Smooth muscle cell (in vitro differentiated cells): ENCODE measurements at regions not wholly inside any gene's neighbourhood (a gene's known extent, or its start where the extent isn't known, plus 50 kb on each side); places are given as distances from the start of the nearest gene placed in this dataset.

Source experiments
- DNase-seq: peaks from one replicate; lab custom pipeline; 2025; ENCODE audit not compliant: unreplicated experiment; lab: John Stamatoyannopoulos, UW
- H2AFZ ChIP-seq: fragments of 200-600 bp; sonication (generic); 2 replicates; pipeline ENCODE4 v1.6.0; 2016; ENCODE audit warnings: antibody characterized with exemption, low read depth, mild to moderate bottlenecking
- H3F3A ChIP-seq: fragments of 200-600 bp; sonication (generic); 2 replicates; pipeline ENCODE4 v1.6.0; 2017; ENCODE audit warnings: antibody characterized with exemption, low read depth
- H3K27ac ChIP-seq: fragments of 200-600 bp; sonication (generic); 2 replicates; pipeline ENCODE4 v1.5.1; 2016; ENCODE audit warnings: low read depth, mild to moderate bottlenecking
- H3K27me3 ChIP-seq: fragments of 200-600 bp; sonication (generic); 2 replicates; pipeline ENCODE4 v1.6.1; 2016; ENCODE audit warnings: low read depth, mild to moderate bottlenecking
- H3K36me3 ChIP-seq: fragments of 200-600 bp; sonication (generic); 2 replicates; pipeline ENCODE4 v1.5.1; 2016; ENCODE audit warnings: low read depth
- H3K4me1 ChIP-seq: fragments of 200-600 bp; sonication (generic); 2 replicates; pipeline ENCODE4 v1.5.1; 2016; ENCODE audit warnings: low read depth
- H3K4me2 ChIP-seq: fragments of 200-600 bp; sonication (generic); 2 replicates; pipeline ENCODE4 v1.6.0; 2016; ENCODE audit warnings: mild to moderate bottlenecking
- H3K4me3 ChIP-seq: fragments of 200-600 bp; sonication (generic); 2 replicates; pipeline ENCODE4 v1.5.1; 2016; ENCODE audit warnings: mild to moderate bottlenecking
- H3K79me2 ChIP-seq: fragments of 200-600 bp; sonication (generic); 2 replicates; pipeline ENCODE4 v1.6.0; 2016; ENCODE audit warnings: low read depth, mild to moderate bottlenecking
- H3K9ac ChIP-seq: fragments of 200-600 bp; sonication (generic); 2 replicates; pipeline ENCODE4 v1.6.0; 2016; ENCODE audit warnings: low read depth
- H3K9me3 ChIP-seq: fragments of 200-600 bp; sonication (generic); replicated peaks from 2 replicates; pipeline ENCODE4 v1.5.1; 2016; ENCODE audit warnings: low read depth
- H4K20me1 ChIP-seq: fragments of 200-600 bp; sonication (generic); 2 replicates; pipeline ENCODE4 v1.6.0; 2016; ENCODE audit warnings: low read depth
- WGBS: methylation state at CpG from one replicate; pipeline ENCODE4 v1.1.7; 2016; ENCODE audit warnings: low lambda C conversion rate; 5-methylcytosine and 5-hydroxymethylcytosine counted together
- TF ChIP-seq, protein P1 (sequence below): fragments of 200-600 bp; sonication (generic); IDR thresholded peaks from 2 replicates; pipeline ENCODE4 v1.5.1; 2017; ENCODE audit warnings: borderline replicate concordance, mild to moderate bottlenecking, antibody characterized with exemption; ENCODE audit not compliant: insufficient read depth, poor library complexity, severe bottlenecking

DNA sequence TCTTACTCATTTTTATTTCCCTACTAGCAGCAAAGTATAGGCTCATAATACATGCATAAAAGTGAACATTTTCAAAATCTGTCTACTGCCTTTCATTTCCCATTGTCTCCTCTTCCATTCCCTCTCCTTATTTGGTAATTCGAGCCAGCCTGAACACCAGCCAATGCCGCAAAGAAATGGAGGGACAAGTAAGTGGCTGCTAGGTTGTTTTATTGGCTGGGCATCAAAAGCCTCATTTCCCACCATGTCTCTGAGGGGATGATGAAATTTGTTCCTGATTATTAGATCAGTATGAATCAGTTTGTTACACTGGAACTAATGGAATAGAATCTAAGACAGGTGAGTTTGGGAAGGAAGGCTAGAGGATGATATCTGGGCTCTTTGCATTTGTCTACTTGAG, 143.5 kb downstream of the KCNA5 start:
- H4K20me1 ChIP-seq, result no peaks in the 10 kb centered on the region
- WGBS, result 94% methylated on average over 2 of the region's 2 CpGs
- no peak overlapping the region for H3K9ac ChIP-seq
- no peak overlapping the region for H2AFZ ChIP-seq
- H3K4me3 ChIP-seq, result no peak overlapping the region
- no peak overlapping the region for H3K4me2 ChIP-seq
- H3K27ac ChIP-seq, result no peak overlapping the region
- H3F3A ChIP-seq, result no peaks in the 10 kb centered on the region
- H3K4me1 ChIP-seq, result no peaks in the 10 kb centered on the region
- TF ChIP-seq, protein P1, sequence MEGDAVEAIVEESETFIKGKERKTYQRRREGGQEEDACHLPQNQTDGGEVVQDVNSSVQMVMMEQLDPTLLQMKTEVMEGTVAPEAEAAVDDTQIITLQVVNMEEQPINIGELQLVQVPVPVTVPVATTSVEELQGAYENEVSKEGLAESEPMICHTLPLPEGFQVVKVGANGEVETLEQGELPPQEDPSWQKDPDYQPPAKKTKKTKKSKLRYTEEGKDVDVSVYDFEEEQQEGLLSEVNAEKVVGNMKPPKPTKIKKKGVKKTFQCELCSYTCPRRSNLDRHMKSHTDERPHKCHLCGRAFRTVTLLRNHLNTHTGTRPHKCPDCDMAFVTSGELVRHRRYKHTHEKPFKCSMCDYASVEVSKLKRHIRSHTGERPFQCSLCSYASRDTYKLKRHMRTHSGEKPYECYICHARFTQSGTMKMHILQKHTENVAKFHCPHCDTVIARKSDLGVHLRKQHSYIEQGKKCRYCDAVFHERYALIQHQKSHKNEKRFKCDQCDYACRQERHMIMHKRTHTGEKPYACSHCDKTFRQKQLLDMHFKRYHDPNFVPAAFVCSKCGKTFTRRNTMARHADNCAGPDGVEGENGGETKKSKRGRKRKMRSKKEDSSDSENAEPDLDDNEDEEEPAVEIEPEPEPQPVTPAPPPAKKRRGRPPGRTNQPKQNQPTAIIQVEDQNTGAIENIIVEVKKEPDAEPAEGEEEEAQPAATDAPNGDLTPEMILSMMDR, result no peak
- no peaks in the 10 kb centered on the region for H3K79me2 ChIP-seq
- H3K9me3 ChIP-seq, result no peaks in the 10 kb centered on the region
- DNase-seq, result no peak
- no peaks in the 10 kb centered on the region for H3K27me3 ChIP-seq
- H3K36me3 ChIP-seq, result no peaks in the 10 kb centered on the region

DNA sequence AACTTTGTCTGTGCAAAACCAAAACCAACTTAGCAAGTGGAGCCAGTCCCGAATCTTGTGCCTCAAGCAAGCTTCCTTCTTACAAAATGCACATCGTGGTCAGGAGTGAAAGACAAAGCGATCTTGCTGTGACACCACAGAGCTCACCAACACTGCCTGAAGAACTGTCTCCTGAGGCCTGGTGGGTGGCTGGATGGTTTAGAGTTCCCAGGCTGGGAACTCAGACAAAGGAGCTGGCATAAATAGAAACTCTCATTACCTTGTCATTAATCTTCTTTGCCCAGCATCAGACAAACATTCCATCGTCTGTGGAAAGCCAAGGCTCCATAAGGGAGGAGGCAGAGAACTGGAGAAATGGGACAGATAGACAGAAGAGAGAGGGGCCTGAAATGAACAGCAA, 144.8 kb downstream of the KCNA5 start:
- Histone ChIP-seq H3F3A (no peaks in the 10 kb centered on the region), H3K36me3 (no peaks in the 10 kb centered on the region), H3K27me3 (no peaks in the 10 kb centered on the region), H3K9ac (no peak overlapping the region), H3K4me2 (no peak overlapping the region), H3K27ac (no peak overlapping the region), H4K20me1 (no peaks in the 10 kb centered on the region), H3K9me3 (no peaks in the 10 kb centered on the region), H3K4me3 (no peak overlapping the region), H3K4me1 (no peaks in the 10 kb centered on the region), H2AFZ (no peak overlapping the region), H3K79me2 (no peaks in the 10 kb centered on the region)
- TF ChIP-seq, protein P1, result no peak
- DNase-seq, result no peak
- 85% methylated on average over 4 of the region's 4 CpGs for WGBS

DNA sequence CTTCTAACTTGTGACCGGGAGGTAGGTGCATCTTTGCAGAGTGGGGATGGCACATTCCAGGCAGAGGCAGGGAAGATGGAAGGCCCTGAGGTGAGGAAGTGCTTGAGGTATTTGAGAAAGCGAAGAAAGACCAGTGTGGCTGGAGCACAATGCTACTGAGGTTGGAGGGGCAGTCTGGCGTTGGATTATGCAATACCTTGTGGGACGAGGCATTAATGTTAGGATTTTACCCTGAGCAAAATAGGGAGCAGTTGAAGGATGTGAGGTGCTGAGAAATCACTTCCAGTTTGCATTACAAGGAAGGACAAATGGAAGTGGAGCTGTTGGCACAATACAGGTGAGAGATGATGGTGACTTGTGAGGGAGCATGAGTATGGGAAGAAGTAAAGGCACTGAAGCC, 145.5 kb downstream of the KCNA5 start:
- Histone ChIP-seq H3K27me3 (no peaks in the 10 kb centered on the region), H3K27ac (no peak overlapping the region), H3K9ac (no peak overlapping the region), H3F3A (no peaks in the 10 kb centered on the region), H3K4me3 (no peak overlapping the region), H3K4me2 (no peak overlapping the region), H3K4me1 (no peaks in the 10 kb centered on the region), H3K36me3 (no peaks in the 10 kb centered on the region), H3K79me2 (no peaks in the 10 kb centered on the region), H3K9me3 (no peaks in the 10 kb centered on the region), H2AFZ (no peak overlapping the region), H4K20me1 (no peaks in the 10 kb centered on the region)
- TF ChIP-seq, protein P1, result no peak
- no peak for DNase-seq
- 72% methylated on average over 4 of the region's 4 CpGs for WGBS

DNA sequence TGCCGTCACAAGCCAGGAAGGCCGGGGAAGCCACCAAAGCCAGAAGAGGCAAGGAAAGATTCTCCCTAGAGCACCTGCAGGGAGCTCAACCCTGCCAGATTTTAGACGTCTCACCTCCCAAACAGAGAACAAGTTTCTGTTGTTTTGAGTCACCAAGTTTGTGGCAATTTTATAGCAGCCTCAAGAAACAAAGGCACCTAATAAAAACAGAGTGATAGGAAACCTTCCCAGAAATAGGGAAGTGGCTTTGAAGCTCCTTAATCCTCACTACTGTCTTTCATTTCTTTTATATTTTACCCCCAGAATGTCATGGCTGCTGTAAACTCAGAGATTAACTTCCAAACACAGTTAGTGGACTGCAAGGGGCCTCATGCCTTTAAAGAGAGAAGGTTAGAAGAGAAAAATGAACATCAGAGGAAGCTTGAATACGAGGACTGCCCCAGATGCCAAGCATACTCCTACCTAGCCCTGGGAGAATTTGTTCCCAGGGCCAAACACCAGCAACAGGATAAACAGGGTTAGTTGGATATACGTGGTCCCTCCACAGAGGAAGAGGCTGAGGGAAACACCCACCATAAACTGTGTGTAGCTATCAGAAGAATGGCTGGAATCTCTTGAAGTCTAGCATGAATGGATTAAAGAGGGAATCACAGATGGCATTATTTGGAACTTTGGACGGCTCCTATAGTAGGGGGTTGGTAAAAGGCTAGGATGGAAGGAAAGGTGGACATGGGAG, 148.3 kb downstream of the KCNA5 start:
- no peak overlapping the region for H2AFZ ChIP-seq
- H3K79me2 ChIP-seq, result no peaks in the 10 kb centered on the region
- no peaks in the 10 kb centered on the region for H4K20me1 ChIP-seq
- H3F3A ChIP-seq, result no peaks in the 10 kb centered on the region
- peak overlapping the region; percentile 40 for H3K4me2 ChIP-seq
- WGBS, result 46% methylated on average over 6 of the region's 6 CpGs
- H3K36me3 ChIP-seq, result no peaks in the 10 kb centered on the region
- H3K9ac ChIP-seq, result no peak overlapping the region
- H3K4me3 ChIP-seq, result no peak overlapping the region
- H3K4me1 ChIP-seq, result no peaks in the 10 kb centered on the region
- no peaks in the 10 kb centered on the region for H3K27me3 ChIP-seq
- DNase-seq, result no peak
- H3K9me3 ChIP-seq, result no peaks in the 10 kb centered on the region
- peak overlapping the region; percentile 36 for H3K27ac ChIP-seq
- TF ChIP-seq, protein P1, result no peak
